ENCODE measurements at regions not wholly inside any gene's neighbourhood (a gene's known extent, or its start where the extent isn't known, plus 50 kb on each side); places are given as distances from the start of the nearest gene placed in this dataset.
"Not testable (repeated sequence)": the region's sequence is repeated elsewhere in the genome, so short reads cannot be mapped to it uniquely, and the experiment has no call there.

GRCh38 chr17:51387986-51388385 is 127.6 kb downstream of the UTP18 start:
- DNase-seq (ENCODE audit: low spot score): no peak

- DNase-seq (ENCODE audit: low spot score): no peak
Observed at GRCh38 chr17:51389875-51390274, 129.5 kb downstream of the UTP18 start.

GRCh38 chr17:51391982-51392654 is 131.8 kb downstream of the UTP18 start:
- no peak for DNase-seq (ENCODE audit: low spot score)

GRCh38 chr17:51395621-51396020 is 135.3 kb downstream of the UTP18 start:
- no peak for DNase-seq (ENCODE audit: low spot score)

- no peak for DNase-seq (ENCODE audit: low spot score)
Observed at GRCh38 chr17:51397361-51398127, 137.2 kb downstream of the UTP18 start.

- no peak for DNase-seq (ENCODE audit: low spot score)
Observed at GRCh38 chr17:51398128-51398525, 137.8 kb downstream of the UTP18 start.

- DNase-seq (ENCODE audit: low spot score): no peak
Observed at GRCh38 chr17:51398687-51399086, 138.3 kb downstream of the UTP18 start.

- no peak for DNase-seq (ENCODE audit: low spot score)
Observed at GRCh38 chr17:51401279-51401678, 140.9 kb downstream of the UTP18 start.

GRCh38 chr17:51402899-51403298 is 142.6 kb downstream of the UTP18 start:
- DNase-seq (ENCODE audit: low spot score): no peak

- DNase-seq (ENCODE audit: low spot score): no peak
Observed at GRCh38 chr17:51407576-51407975, 147.2 kb downstream of the UTP18 start.

GRCh38 chr17:51419476-51419875 is 159.1 kb downstream of the UTP18 start:
- DNase-seq (ENCODE audit: low spot score): no peak

- DNase-seq (ENCODE audit: low spot score): no peak
Observed at GRCh38 chr17:51421525-51421924, 161.2 kb downstream of the UTP18 start.

GRCh38 chr17:51422634-51423033 is 162.3 kb downstream of the UTP18 start:
- no peak for DNase-seq (ENCODE audit: low spot score)

GRCh38 chr17:51423421-51424160 is 163.2 kb downstream of the UTP18 start:
- no peak for DNase-seq (ENCODE audit: low spot score)

- no peak for DNase-seq (ENCODE audit: low spot score)
Observed at GRCh38 chr17:51425773-51426172, 165.4 kb downstream of the UTP18 start.

GRCh38 chr17:51427323-51427811 is 167.0 kb downstream of the UTP18 start:
- DNase-seq (ENCODE audit: low spot score): no peak

- DNase-seq (ENCODE audit: low spot score): no peak
Observed at GRCh38 chr17:51427856-51428255, 167.5 kb downstream of the UTP18 start.

GRCh38 chr17:51428668-51429495 is 168.5 kb downstream of the UTP18 start:
- DNase-seq (ENCODE audit: low spot score): no peak

GRCh38 chr17:51429938-51430337 is 169.6 kb downstream of the UTP18 start:
- DNase-seq (ENCODE audit: low spot score): not testable (repeated sequence)

GRCh38 chr17:51430591-51430990 is 170.2 kb downstream of the UTP18 start:
- no peak for DNase-seq (ENCODE audit: low spot score)

GRCh38 chr17:51434434-51435170 is 174.3 kb downstream of the UTP18 start:
- DNase-seq (ENCODE audit: low spot score): no peak

Measured in germinal center (tissue), 1 donor.